Suprapubic skin (tissue), 4 donors: ENCODE measurements at regions not wholly inside any gene's neighbourhood (a gene's known extent, or its start where the extent isn't known, plus 50 kb on each side); places are given as distances from the start of the nearest gene placed in this dataset.
A peak's percentile ranks its signal among the peaks of the same experiment; 100 is the strongest.

Experiments used
- DNase-seq, 2 donors: peaks; one replicate each; pipeline ENCODE4 v3.0.0-alpha.2; 2019; ENCODE audit warnings: low spot score in 2 of 2
- H3K27ac ChIP-seq: fragments of 200-600 bp; sonication (generic); one replicate; pipeline ENCODE4 v1.5.1; 2019
- H3K27me3 ChIP-seq: fragments of 200-600 bp; sonication (generic); one replicate; pipeline ENCODE4 v1.5.1; 2019
- H3K36me3 ChIP-seq: fragments of 200-600 bp; sonication (generic); one replicate; pipeline ENCODE4 v1.5.1; 2019
- H3K4me1 ChIP-seq: fragments of 200-600 bp; sonication (generic); one replicate; pipeline ENCODE4 v1.5.1; 2019
- H3K4me3 ChIP-seq: fragments of 200-600 bp; sonication (generic); one replicate; pipeline ENCODE4 v1.5.1; 2019; ENCODE audit warnings: mild to moderate bottlenecking
- H3K9me3 ChIP-seq: fragments of 200-600 bp; sonication (generic); one replicate; pipeline ENCODE4 v1.5.1; 2019
- EP300 ChIP-seq: sonication (generic); formaldehyde crosslinking; IDR thresholded peaks from one replicate; pipeline ENCODE4 v1.6.1; 2017; ENCODE audit warnings: antibody characterized with exemption
- POLR2A ChIP-seq, 2 donors: fragments of 450-650 bp; IDR thresholded peaks; one replicate each; pipeline ENCODE4 v1.6.1; 2017; ENCODE audit warnings: antibody characterized with exemption in 2 of 2, mild to moderate bottlenecking in 2 of 2, moderate library complexity in 2 of 2
- POLR2AphosphoS5 ChIP-seq, 3 donors: sonication (generic); formaldehyde crosslinking; IDR thresholded peaks; one replicate each; pipeline ENCODE4 v1.6.1; 2017; ENCODE audit warnings: antibody characterized with exemption in 3 of 3
- WGBS: methylation state at CpG from one replicate; pipeline ENCODE4 v1.1.5; 2018; 5-methylcytosine and 5-hydroxymethylcytosine counted together
- TF ChIP-seq, protein P1 (sequence below), 2 donors: fragments of 200-600 bp in 1 of 2; fragments of 450-650 bp in 1 of 2; sonication (generic) in 1 of 2; IDR thresholded peaks; one replicate each; pipeline ENCODE4 v1.5.1; 2016 to 2019; ENCODE audit warnings: antibody characterized with exemption in 2 of 2, mild to moderate bottlenecking in 1 of 2, moderate library complexity in 1 of 2

DNA sequence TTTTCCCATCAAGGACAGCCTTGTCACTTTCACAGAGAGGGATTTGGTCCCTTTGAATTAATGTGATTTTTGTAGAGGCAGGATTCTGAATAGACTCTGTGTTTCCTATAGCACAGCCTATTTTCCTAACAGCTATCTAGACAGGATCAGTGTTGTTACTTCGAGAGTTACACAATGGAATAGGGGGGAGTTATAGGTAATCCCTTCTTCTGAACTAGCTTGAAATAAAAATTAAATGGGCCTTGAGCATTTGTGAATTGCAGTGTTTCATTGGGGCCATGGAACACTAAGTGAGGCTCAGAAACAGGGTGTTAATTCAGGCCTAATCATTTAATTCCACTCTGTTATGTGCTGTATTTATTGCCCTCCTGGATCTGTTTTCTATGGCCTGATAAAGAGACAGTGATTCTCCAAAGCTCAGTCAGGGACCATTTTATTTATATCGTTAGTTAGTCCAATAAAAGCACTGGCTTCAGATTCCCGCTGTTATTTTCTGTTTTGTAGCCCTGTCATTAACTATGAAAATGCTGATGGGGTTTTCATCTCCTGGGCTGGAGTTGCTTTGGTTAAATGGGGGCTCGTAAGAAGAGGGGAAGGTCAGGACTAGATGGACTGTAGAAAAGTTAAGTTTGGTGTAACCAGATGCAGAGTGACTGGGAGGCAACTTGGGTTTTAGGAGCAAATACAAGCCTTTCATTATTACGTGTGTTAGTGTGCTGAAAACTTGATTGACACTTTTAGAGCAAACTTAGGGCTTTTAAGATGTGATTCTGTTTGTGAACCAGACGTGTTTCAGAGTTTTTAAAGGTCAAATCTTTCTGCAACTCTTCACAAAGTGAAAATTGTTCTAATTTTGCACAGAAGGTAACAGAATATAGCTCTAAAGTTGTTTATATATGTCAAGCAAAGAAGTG, 461.0 kb upstream of the HNRNPA3 start:
- Histone ChIP-seq H3K27ac (no peak overlapping the region), H3K4me3 (no peak overlapping the region), H3K9me3 (no peaks in the 10 kb centered on the region), H3K27me3 (no peaks in the 10 kb centered on the region), H3K4me1 (peaks cover 14% of the 10 kb centered on the region), H3K36me3 (no peaks in the 10 kb centered on the region)
- WGBS = 79% methylated on average over 6 of the region's 6 CpGs
- DNase-seq = no peak
- TF ChIP-seq EP300 = no peak
- TF ChIP-seq, protein P1, sequence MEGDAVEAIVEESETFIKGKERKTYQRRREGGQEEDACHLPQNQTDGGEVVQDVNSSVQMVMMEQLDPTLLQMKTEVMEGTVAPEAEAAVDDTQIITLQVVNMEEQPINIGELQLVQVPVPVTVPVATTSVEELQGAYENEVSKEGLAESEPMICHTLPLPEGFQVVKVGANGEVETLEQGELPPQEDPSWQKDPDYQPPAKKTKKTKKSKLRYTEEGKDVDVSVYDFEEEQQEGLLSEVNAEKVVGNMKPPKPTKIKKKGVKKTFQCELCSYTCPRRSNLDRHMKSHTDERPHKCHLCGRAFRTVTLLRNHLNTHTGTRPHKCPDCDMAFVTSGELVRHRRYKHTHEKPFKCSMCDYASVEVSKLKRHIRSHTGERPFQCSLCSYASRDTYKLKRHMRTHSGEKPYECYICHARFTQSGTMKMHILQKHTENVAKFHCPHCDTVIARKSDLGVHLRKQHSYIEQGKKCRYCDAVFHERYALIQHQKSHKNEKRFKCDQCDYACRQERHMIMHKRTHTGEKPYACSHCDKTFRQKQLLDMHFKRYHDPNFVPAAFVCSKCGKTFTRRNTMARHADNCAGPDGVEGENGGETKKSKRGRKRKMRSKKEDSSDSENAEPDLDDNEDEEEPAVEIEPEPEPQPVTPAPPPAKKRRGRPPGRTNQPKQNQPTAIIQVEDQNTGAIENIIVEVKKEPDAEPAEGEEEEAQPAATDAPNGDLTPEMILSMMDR (IDR thresholded peaks at IDR 0.05) = no peak
- no peak for TF ChIP-seq POLR2A (IDR thresholded peaks at IDR 0.05)
- no peak for TF ChIP-seq POLR2AphosphoS5 (IDR thresholded peaks at IDR 0.05)

DNA sequence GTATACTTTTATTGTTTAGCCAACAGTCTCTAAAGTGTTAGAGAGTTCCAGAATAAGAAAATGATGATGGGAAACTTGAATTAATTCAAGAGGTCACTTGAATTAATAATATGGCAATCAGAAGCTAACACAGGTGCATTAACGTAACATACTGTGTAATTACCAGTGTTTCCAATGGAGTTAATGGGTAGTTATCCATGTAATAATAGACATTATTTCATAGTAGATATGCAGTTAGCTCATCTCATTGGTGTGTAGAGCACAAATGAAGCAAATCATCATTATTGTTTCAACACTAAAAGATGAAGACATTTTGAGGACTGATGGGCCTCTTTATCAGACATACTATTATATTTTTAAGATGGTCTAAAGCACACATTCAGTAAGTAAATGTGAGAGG, 460.3 kb upstream of the HNRNPA3 start:
- Histone ChIP-seq H3K27me3 (no peaks in the 10 kb centered on the region), H3K9me3 (no peaks in the 10 kb centered on the region), H3K27ac (no peak overlapping the region), H3K4me1 (peaks cover 14% of the 10 kb centered on the region), H3K36me3 (no peaks in the 10 kb centered on the region), H3K4me3 (no peak overlapping the region)
- DNase-seq = no peak
- 98% methylated on average over 1 of the region's 1 CpG for WGBS
- no peak for TF ChIP-seq POLR2A (IDR thresholded peaks at IDR 0.05)
- TF ChIP-seq, protein P1 (IDR thresholded peaks at IDR 0.05) = no peak
- TF ChIP-seq POLR2AphosphoS5 (IDR thresholded peaks at IDR 0.05) = no peak
- TF ChIP-seq EP300 = no peak

DNA sequence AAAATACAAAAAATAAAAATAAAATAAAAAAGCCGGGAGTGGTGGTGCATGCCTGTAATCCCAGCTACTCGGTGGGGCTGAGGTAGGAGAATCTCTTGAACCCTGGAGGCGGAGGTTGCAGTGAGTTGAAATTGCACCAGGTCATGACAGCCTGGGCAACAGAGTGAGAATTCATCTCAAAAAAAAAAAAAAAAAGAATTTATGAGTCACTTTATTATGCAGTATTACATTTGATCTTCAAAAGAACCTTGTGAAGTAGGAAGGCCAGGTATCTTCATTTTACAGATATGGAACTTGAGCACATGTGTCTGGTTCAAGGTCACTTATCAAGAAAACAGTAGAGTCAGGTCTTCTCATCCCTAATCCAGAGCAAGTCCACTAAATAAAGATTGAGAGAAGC, 459.4 kb upstream of the HNRNPA3 start:
- H3K9me3 ChIP-seq = no peaks in the 10 kb centered on the region
- H3K36me3 ChIP-seq = no peaks in the 10 kb centered on the region
- TF ChIP-seq, protein P1 (IDR thresholded peaks at IDR 0.05) = no peak
- TF ChIP-seq POLR2AphosphoS5 (IDR thresholded peaks at IDR 0.05) (no peak), EP300 (no peak), POLR2A (IDR thresholded peaks at IDR 0.05) (no peak)
- WGBS = 81% methylated on average over 3 of the region's 3 CpGs
- peaks cover 9% of the 10 kb centered on the region for H3K4me1 ChIP-seq
- peak overlapping the region; percentile 46 for H3K27ac ChIP-seq
- H3K4me3 ChIP-seq = no peak overlapping the region
- DNase-seq = no peak
- H3K27me3 ChIP-seq = no peaks in the 10 kb centered on the region

DNA sequence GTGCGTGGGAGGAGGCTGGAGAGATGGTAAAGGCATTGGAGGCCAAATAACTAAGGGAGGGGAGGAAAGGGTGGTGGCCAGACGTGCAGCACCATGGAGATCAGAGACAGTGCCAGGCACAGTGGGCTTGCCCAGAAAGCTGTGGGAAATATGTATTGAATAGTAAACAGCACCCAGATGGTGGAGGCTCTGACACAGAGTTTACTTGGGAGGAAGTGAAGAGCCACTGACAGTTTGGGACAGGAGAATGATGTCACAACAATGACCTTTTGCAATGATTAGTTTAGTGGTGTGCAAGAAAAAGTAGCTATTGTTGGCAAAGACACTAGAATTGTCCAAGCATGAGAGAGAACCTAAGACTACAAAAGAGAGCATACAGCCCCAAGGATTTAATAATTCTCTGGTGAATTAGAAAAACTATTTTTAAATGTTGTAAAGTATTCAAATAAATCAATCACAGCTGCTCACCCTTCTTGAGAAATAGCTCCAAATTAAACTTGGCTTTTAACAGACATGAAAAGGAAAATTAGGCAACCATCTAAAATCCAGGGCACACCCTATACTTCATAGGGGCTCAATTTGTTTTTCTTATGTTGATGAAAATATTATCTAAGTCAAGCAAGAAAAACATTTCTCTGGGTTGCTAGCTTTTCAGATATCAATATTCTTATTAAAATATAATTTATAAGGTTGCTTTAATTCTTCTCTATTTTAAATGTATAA, 458.7 kb upstream of the HNRNPA3 start:
- no peaks in the 10 kb centered on the region for H3K36me3 ChIP-seq
- H3K4me1 ChIP-seq = peaks cover 9% of the 10 kb centered on the region
- TF ChIP-seq, protein P1 (IDR thresholded peaks at IDR 0.05) = no peak
- TF ChIP-seq POLR2AphosphoS5 (IDR thresholded peaks at IDR 0.05) = no peak
- no peak for TF ChIP-seq EP300
- no peak for TF ChIP-seq POLR2A (IDR thresholded peaks at IDR 0.05)
- 36% methylated on average over 2 of the region's 2 CpGs for WGBS
- H3K9me3 ChIP-seq = no peaks in the 10 kb centered on the region
- DNase-seq = peak; percentile 76 to 80
- H3K4me3 ChIP-seq = no peak overlapping the region
- peak overlapping the region; percentile 46 for H3K27ac ChIP-seq
- no peaks in the 10 kb centered on the region for H3K27me3 ChIP-seq

DNA sequence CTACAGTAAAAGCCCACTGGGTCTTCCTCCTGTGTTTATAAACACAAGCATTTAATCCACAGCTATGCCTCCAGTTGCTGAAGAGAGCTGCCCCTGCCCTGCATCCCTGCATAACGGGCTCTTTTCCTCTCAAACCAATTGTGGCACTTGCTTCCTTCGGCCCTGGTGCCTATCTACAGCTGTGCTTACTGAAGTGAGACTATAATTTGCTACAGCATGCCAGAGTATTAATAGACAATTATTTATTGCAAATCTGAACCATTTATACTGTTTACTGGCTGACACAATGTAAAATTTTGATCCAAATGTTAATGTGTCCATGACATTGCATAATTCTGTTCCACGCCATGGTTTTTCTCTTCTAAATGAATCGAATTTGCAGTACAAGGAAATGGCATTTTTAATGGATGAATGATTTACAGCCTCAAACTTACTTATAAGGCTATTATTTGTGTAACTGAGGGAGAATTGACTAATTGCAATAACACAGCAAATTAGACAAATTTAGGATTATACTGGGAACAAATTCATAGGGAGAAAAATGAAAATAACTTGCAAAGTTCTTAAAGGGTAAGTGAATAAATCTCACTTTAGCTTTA, 457.0 kb upstream of the HNRNPA3 start:
- no peak overlapping the region for H3K4me3 ChIP-seq
- no peak for DNase-seq
- peaks cover 9% of the 10 kb centered on the region for H3K4me1 ChIP-seq
- H3K27me3 ChIP-seq = no peaks in the 10 kb centered on the region
- H3K36me3 ChIP-seq = no peaks in the 10 kb centered on the region
- no peaks in the 10 kb centered on the region for H3K9me3 ChIP-seq
- TF ChIP-seq EP300 = no peak
- TF ChIP-seq POLR2AphosphoS5 (IDR thresholded peaks at IDR 0.05) = no peak
- 77% methylated on average over 4 of the region's 4 CpGs for WGBS
- H3K27ac ChIP-seq = no peak overlapping the region
